GM12878 (cell line): ENCODE measurements at regions not wholly inside any gene's neighbourhood (a gene's known extent, or its start where the extent isn't known, plus 50 kb on each side); places are given as distances from the start of the nearest gene placed in this dataset.

ENCODE experiments used
- ATAC-seq: fragments of 200-7000 bp; cut with Tn5 transposase; 3 replicates; pipeline ENCODE4 v1.9.1; 2020; ENCODE audit warnings: mild to moderate bottlenecking, moderate library complexity
- BruUV-seq: library from RNA; stranded (reverse); fragments of 400-500 nt; replicated peaks from 2 replicates; lab custom pipeline; 2021; lab: Mats Ljungman, UMichigan
- CTCF ChIA-PET: fragments of 300-600 bp; sonication (Branson Sonifier 250); formaldehyde crosslinking; extraction: SDS; loops from one replicate; lab custom pipeline; 2021; ENCODE audit warnings: inconsistent platforms; lab: Yijun Ruan, JAX
- POLR2A ChIA-PET: fragments of 350-600 bp; formaldehyde crosslinking; extraction: SDS; loops from one replicate; lab custom pipeline; 2021; ENCODE audit warnings: inconsistent platforms; lab: Charles Lee
- RAD21 ChIA-PET: fragments of 300-600 bp; sonication (Branson Sonifier 250); formaldehyde crosslinking; loops from one replicate; lab custom pipeline; 2023; ENCODE audit warnings: antibody characterized with exemption; ENCODE audit not compliant: unreplicated experiment; lab: Charles Lee
- SMC1A ChIA-PET: fragments of 300-600 bp; sonication (Branson Sonifier 250); formaldehyde crosslinking; loops from one replicate; lab custom pipeline; 2023; ENCODE audit not compliant: unreplicated experiment, uncharacterized antibody; lab: Charles Lee
- DNase-seq: peaks from one replicate; pipeline ENCODE4 v3.0.0-alpha.2; 2011; ENCODE audit warnings: low read depth, low spot score
- FAIRE-seq: peaks from 3 replicates; lab custom pipeline; 2011; peaks lifted over from hg19 to GRCh38; lab: Jason Lieb, UNC
- H2AFZ ChIP-seq: 2 replicates; pipeline ENCODE4 v1.6.0; 2011; ENCODE audit warnings: low read depth, low read length, control low read depth; ENCODE audit not compliant: control insufficient read depth
- H3K27ac ChIP-seq: 2 replicates; pipeline ENCODE4 v1.5.1; 2011; ENCODE audit warnings: control low read depth; ENCODE audit not compliant: control insufficient read depth, insufficient read depth
- H3K27me3 ChIP-seq, 2 experiments: replicated peaks in 1 of 2; 2 replicates each; pipeline versions ENCODE4 v1.6.0 to v1.6.1; 2011; ENCODE audit warnings: low read length in 1 of 2; ENCODE audit not compliant: control insufficient read depth in 2 of 2, insufficient read depth in 2 of 2
- H3K36me3 ChIP-seq, 2 experiments: 2 replicates each; pipeline ENCODE4 v1.5.1; 2011; ENCODE audit warnings: low read length in 1 of 2; ENCODE audit not compliant: control insufficient read depth in 2 of 2, insufficient read depth in 2 of 2
- H3K4me1 ChIP-seq: 2 replicates; pipeline ENCODE4 v1.6.1; 2011; ENCODE audit warnings: mild to moderate bottlenecking, low read length, moderate library complexity, mixed read lengths; ENCODE audit not compliant: control insufficient read depth, insufficient read depth
- H3K4me2 ChIP-seq: 2 replicates; pipeline ENCODE4 v1.6.0; 2011; ENCODE audit warnings: control low read depth; ENCODE audit not compliant: control insufficient read depth, insufficient read depth
- H3K4me3 ChIP-seq: fragments of 200-600 bp; sonication (generic); 2 replicates; pipeline ENCODE4 v1.5.1; 2016
- H3K79me2 ChIP-seq: 2 replicates; pipeline ENCODE4 v1.6.0; 2011; ENCODE audit warnings: low read length; ENCODE audit not compliant: control insufficient read depth, insufficient read depth
- H3K9ac ChIP-seq: 2 replicates; pipeline ENCODE4 v1.8.0; 2011; ENCODE audit warnings: low read length, control low read depth, mixed read lengths; ENCODE audit not compliant: control insufficient read depth, insufficient read depth
- H3K9me3 ChIP-seq: replicated peaks from 3 replicates; pipeline ENCODE4 v1.5.1; 2011; ENCODE audit warnings: mild to moderate bottlenecking, low read length; ENCODE audit not compliant: control insufficient read depth, insufficient read depth
- H4K20me1 ChIP-seq: 2 replicates; pipeline ENCODE4 v1.6.0; 2011; ENCODE audit not compliant: control insufficient read depth, insufficient read depth
- ASH2L ChIP-seq: fragments of 300-600, 200-600 bp; sonication (generic); IDR thresholded peaks from 2 replicates; pipeline ENCODE4 v1.6.1; 2017; ENCODE audit warnings: low read depth, mild to moderate bottlenecking, borderline replicate concordance
- CHD1 ChIP-seq: IDR thresholded peaks from 2 replicates; pipeline ENCODE4 v1.6.1; 2012; ENCODE audit warnings: low read depth, low read length, improper control_type of control experiment
- NFXL1 ChIP-seq: fragments of 450-650 bp; IDR thresholded peaks from 2 replicates; pipeline ENCODE4 v1.6.1; 2017; ENCODE audit warnings: antibody characterized with exemption, mild to moderate bottlenecking, borderline replicate concordance
- ZNF24 ChIP-seq: fragments of 450-650 bp; IDR thresholded peaks from 2 replicates; pipeline ENCODE4 v1.6.1; 2017; ENCODE audit warnings: antibody characterized with exemption, mild to moderate bottlenecking
- WGBS: methylation state at CpG from one replicate; pipeline ENCODE4 v1.1.6; 2016; ENCODE audit warnings: low lambda C conversion rate; ENCODE audit not compliant: insufficient replicate concordance, insufficient coverage; ENCODE audit errors: missing lambda C conversion rate; 5-methylcytosine and 5-hydroxymethylcytosine counted together
- in situ Hi-C: fragments of 300-500 bp; cut with MboI; formaldehyde crosslinking; loops from 9 replicates; pipeline ENCODE4 v1.14.3; 2018; ENCODE audit warnings: mixed read lengths
- intact Hi-C: fragments of 100-400 bp; cut with micrococcal nuclease; formaldehyde crosslinking; loops from one replicate; pipeline ENCODE4 v1.14.2; 2022; ENCODE audit not compliant: unreplicated experiment

DNA sequence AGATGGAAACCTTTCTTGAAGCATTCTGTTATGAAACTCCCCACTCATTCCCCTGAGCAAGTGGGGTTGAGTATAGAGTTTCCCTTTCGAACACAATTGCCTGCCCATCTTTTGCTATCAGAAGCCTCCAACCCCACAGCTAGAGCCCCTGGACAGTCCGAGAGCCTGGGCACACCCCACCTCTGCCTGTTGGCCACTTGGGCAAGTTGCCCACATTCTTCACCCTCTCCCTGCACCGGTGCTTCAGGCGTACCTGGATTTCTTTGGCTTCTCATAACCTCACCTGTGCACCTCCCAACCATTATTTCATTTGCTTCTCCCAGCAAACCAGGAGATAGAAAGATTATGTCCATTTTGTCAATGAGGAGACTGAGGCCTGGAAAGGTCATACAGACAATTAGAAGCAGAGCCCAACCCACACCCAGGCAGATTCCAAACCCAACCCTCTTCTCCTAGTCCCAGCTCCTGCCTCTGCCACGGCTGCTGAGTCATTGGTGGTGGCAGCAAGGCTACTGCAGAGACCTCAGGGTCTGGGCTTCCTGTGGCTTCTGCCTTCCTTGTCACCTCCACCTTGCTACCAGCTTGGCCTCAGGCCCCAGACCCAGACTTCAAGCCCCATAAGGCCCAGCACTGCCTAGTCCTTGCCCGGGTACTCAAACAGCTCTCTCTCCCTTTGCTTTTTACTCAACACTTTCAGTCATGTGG is 118.7 kb upstream of the ZBTB40 start (continued):
- TF ChIP-seq NFXL1: no peak
- no peak for TF ChIP-seq CHD1
- TF ChIP-seq, all 136 proteins: peak for 0

DNA sequence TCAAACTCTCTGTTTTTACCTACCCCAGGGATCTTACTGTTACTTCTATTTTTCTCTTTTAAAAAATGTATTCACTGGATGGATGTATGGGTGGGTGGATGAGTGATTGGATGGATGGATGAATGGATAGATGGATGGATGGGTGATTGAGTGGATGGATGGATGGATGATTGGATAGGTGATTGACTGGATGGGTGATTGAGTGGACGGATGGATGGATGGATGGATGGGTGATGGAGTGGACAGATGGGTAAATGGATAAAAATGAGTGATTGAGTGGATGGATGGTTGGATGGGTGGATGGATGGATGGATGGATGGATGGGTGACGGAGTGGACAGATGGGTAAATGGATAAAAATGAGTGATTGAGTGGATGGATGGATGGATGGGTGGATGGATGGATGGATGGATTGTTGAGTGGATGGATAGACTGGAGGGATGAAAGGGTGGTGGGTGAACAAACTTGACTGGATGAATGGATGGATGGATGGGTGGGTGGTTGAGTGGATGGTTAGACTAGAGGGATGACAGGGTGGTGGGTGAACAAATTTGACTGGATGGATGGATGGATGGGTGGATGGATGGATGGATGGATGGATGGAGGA is 118.0 kb upstream of the ZBTB40 start:
- no peak overlapping the region for H3K9ac ChIP-seq
- ChIA-PET RAD21 (no interaction called here), POLR2A (no interaction called here), SMC1A (no interaction called here), CTCF (no interaction called here)
- ATAC-seq (no peak), FAIRE-seq (no peak), DNase-seq (no peak)
- no peak overlapping the region for H3K27ac ChIP-seq
- H3K4me1 ChIP-seq: peaks cover 4% of the 10 kb centered on the region; the same call in 1 of the 2 replicates
- no TSS peak for BruUV-seq
- no peak for TF ChIP-seq ZNF24
- TF ChIP-seq ASH2L: no peak
- H3K4me2 ChIP-seq: no peak overlapping the region
- in situ Hi-C loops: no loop called here
- H3K36me3 ChIP-seq: no peaks in the 10 kb centered on the region
- no peaks in the 10 kb centered on the region; the same call in 2 of the 3 replicates for H3K9me3 ChIP-seq
- no peak overlapping the region for H3K4me3 ChIP-seq
- peaks cover 0 to 1% of the 10 kb centered on the region in 2 experiments; a peak in 1 of 4 replicates for H3K27me3 ChIP-seq
- no peak overlapping the region for H2AFZ ChIP-seq
- intact Hi-C loops: no loop called here
- 4% methylated on average over 2 of the region's 2 CpGs for WGBS
- H3K79me2 ChIP-seq: no peaks in the 10 kb centered on the region
- no peaks in the 10 kb centered on the region; the same call in 1 of the 2 replicates for H4K20me1 ChIP-seq
